Suprapubic skin (tissue), 4 donors: ENCODE measurements at regions not wholly inside any gene's neighbourhood (a gene's known extent, or its start where the extent isn't known, plus 50 kb on each side); places are given as distances from the start of the nearest gene placed in this dataset.

ENCODE experiments used
- POLR2A ChIP-seq, 2 donors: fragments of 450-650 bp; IDR thresholded peaks; one replicate each; pipeline ENCODE4 v1.6.1; 2017; ENCODE audit warnings: antibody characterized with exemption in 2 of 2, mild to moderate bottlenecking in 2 of 2, moderate library complexity in 2 of 2
- POLR2AphosphoS5 ChIP-seq, 3 donors: sonication (generic); formaldehyde crosslinking; IDR thresholded peaks; one replicate each; pipeline ENCODE4 v1.6.1; 2017; ENCODE audit warnings: antibody characterized with exemption in 3 of 3
- TF ChIP-seq, protein P1 (sequence below), 2 donors: fragments of 200-600 bp in 1 of 2; fragments of 450-650 bp in 1 of 2; sonication (generic) in 1 of 2; IDR thresholded peaks; one replicate each; pipeline ENCODE4 v1.5.1; 2016 to 2019; ENCODE audit warnings: antibody characterized with exemption in 2 of 2, mild to moderate bottlenecking in 1 of 2, moderate library complexity in 1 of 2

GRCh38 chr12:116425256-116426193, 133.7 kb upstream of the MAP1LC3B2 start:
- no peak for TF ChIP-seq POLR2AphosphoS5 (IDR thresholded peaks at IDR 0.05)
- TF ChIP-seq, protein P1, sequence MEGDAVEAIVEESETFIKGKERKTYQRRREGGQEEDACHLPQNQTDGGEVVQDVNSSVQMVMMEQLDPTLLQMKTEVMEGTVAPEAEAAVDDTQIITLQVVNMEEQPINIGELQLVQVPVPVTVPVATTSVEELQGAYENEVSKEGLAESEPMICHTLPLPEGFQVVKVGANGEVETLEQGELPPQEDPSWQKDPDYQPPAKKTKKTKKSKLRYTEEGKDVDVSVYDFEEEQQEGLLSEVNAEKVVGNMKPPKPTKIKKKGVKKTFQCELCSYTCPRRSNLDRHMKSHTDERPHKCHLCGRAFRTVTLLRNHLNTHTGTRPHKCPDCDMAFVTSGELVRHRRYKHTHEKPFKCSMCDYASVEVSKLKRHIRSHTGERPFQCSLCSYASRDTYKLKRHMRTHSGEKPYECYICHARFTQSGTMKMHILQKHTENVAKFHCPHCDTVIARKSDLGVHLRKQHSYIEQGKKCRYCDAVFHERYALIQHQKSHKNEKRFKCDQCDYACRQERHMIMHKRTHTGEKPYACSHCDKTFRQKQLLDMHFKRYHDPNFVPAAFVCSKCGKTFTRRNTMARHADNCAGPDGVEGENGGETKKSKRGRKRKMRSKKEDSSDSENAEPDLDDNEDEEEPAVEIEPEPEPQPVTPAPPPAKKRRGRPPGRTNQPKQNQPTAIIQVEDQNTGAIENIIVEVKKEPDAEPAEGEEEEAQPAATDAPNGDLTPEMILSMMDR (IDR thresholded peaks at IDR 0.05) = no peak
- TF ChIP-seq POLR2A (IDR thresholded peaks at IDR 0.05) = no peak
